ENCODE measurements at regions not wholly inside any gene's neighbourhood (a gene's known extent, or its start where the extent isn't known, plus 50 kb on each side); places are given as distances from the start of the nearest gene placed in this dataset.

DNA sequence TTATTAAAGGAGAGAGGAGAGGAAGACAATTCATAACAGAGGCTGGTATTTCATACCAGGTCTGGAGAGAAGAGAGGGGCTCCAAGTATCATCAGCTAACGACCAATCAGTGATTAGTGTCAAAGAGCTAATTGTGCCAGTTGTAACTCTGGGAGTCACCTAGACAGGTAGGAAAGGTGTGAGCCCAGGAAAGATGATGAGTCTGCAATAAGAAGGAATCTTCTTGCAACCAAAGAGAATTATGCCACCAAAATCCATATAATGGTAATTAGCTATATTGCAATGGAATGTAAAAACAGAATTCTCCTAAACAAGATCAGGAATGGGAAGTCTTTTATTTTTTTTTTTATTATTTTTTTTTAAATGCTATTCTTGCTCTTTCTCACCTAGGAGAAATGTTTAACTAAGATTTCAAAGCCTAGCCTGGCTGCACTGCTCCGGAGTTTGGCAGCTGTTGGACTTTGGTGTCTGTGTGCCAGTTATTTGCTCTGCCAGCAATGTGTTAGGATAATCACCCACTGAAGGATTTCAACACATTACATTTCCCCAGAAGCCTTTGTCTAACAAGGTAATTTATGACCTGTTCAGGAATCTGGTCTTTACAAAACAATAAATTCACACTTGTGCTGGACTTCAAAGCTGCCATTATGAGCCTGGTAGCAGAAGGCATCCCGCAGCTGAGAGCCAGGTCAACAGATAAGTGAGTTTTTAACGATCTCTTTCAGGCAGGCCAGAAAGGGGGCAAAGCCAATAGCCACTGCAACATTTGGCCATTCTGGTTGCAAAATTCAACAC, 89.4 kb downstream of the FOXB1 start:
- Mint-ChIP-seq H3K27me3 (ENCODE audit: unreplicated experiment) (peaks cover 40% of the 10 kb centered on the region), H3K4me1 (ENCODE audit: unreplicated experiment) (no peaks in the 10 kb centered on the region), H3K27ac (ENCODE audit: unreplicated experiment) (no peak overlapping the region), H3K4me3 (ENCODE audit: unreplicated experiment) (no peak overlapping the region), H3K36me3 (ENCODE audit: unreplicated experiment) (no peaks in the 10 kb centered on the region), H3K9me3 (ENCODE audit: unreplicated experiment) (peaks cover 5% of the 10 kb centered on the region)
- TF ChIP-seq CTCF (IDR thresholded peaks at IDR 0.05), result no peak
- DNase-seq (ENCODE audit: extremely low spot score, unreplicated experiment), result no peak

DNA sequence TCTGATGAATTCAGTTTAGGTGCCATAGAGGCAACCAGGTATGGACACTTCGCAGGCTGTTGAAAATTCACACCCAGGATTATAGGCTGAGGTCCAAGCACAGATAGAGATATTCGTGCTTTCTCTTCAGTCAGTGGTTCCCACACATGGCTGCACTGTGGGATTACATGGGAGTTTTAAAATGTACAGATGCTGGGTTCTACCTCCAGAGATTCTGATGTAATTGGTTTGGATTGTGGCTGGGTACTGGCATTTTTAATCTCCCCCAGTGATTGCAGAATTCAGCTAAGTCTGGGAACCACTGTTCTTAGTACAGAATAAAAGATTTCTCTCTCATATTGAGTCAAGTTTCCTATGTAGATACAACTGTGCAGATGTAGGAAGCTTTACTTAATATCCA, 91.6 kb downstream of the FOXB1 start:
- peaks cover 24% of the 10 kb centered on the region for H3K27me3 Mint-ChIP-seq (ENCODE audit: unreplicated experiment)
- H3K36me3 Mint-ChIP-seq (ENCODE audit: unreplicated experiment), result no peaks in the 10 kb centered on the region
- no peak overlapping the region for H3K27ac Mint-ChIP-seq (ENCODE audit: unreplicated experiment)
- no peaks in the 10 kb centered on the region for H3K4me1 Mint-ChIP-seq (ENCODE audit: unreplicated experiment)
- TF ChIP-seq CTCF (IDR thresholded peaks at IDR 0.05), result no peak
- no peak for DNase-seq (ENCODE audit: extremely low spot score, unreplicated experiment)
- H3K9me3 Mint-ChIP-seq (ENCODE audit: unreplicated experiment), result peaks cover 5% of the 10 kb centered on the region
- no peak overlapping the region for H3K4me3 Mint-ChIP-seq (ENCODE audit: unreplicated experiment)

DNA sequence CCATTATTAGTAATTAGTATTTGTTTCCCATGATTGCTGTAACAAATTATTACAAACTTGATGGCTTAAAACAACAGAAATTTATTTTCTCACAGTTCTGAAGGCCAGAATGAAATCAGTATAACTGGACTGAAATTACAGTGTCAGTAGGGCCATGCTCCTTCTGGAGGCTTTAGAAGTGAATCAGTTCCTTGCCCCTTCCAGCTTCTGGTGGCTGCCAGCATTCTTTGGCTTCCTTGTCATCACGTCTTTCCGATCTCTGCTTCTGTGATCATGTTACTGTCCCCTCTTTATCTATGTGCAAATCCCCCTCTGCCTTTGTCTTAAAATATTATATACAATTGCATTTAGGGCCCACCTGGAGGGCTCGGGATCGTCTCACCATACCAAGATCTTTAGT, 92.0 kb downstream of the FOXB1 start:
- Mint-ChIP-seq H3K9me3 (ENCODE audit: unreplicated experiment) (peaks cover 5% of the 10 kb centered on the region), H3K36me3 (ENCODE audit: unreplicated experiment) (no peaks in the 10 kb centered on the region), H3K4me3 (ENCODE audit: unreplicated experiment) (no peak overlapping the region), H3K27ac (ENCODE audit: unreplicated experiment) (no peak overlapping the region), H3K4me1 (ENCODE audit: unreplicated experiment) (no peaks in the 10 kb centered on the region), H3K27me3 (ENCODE audit: unreplicated experiment) (peaks cover 21% of the 10 kb centered on the region)
- DNase-seq (ENCODE audit: extremely low spot score, unreplicated experiment), result no peak
- TF ChIP-seq CTCF (IDR thresholded peaks at IDR 0.05), result no peak

GRCh38 chr15:60101416-60101815, 97.3 kb downstream of the FOXB1 start:
- no peak overlapping the region for H3K4me3 Mint-ChIP-seq (ENCODE audit: unreplicated experiment)
- H3K4me1 Mint-ChIP-seq (ENCODE audit: unreplicated experiment), result no peaks in the 10 kb centered on the region
- peaks cover 11% of the 10 kb centered on the region for H3K27me3 Mint-ChIP-seq (ENCODE audit: unreplicated experiment)
- DNase-seq (ENCODE audit: extremely low spot score, unreplicated experiment), result no peak
- peaks cover 2% of the 10 kb centered on the region for H3K9me3 Mint-ChIP-seq (ENCODE audit: unreplicated experiment)
- H3K36me3 Mint-ChIP-seq (ENCODE audit: unreplicated experiment), result no peaks in the 10 kb centered on the region
- no peak overlapping the region for H3K27ac Mint-ChIP-seq (ENCODE audit: unreplicated experiment)
- no peak for TF ChIP-seq CTCF (IDR thresholded peaks at IDR 0.05)

DNA sequence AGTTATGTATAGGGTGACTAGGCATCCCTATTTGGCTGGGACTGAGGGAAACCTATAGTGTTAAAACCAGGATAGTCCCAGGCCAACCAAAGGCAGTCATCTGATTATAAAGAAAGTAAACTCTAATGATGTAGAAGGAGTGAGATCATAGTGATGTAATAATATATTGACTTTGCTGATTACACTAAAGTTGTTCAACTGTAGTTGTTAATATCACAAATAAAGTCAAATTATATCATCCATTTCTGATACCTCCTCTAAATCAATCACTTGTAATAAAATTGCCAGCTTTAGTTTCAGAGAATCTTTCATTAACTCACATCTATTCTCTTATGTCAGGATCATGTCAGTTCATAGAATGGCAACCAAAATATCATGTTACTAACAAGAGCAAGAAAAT, 98.6 kb downstream of the FOXB1 start:
- no peak for TF ChIP-seq CTCF (IDR thresholded peaks at IDR 0.05)
- Mint-ChIP-seq H3K36me3 (ENCODE audit: unreplicated experiment) (no peaks in the 10 kb centered on the region), H3K4me1 (ENCODE audit: unreplicated experiment) (no peaks in the 10 kb centered on the region), H3K9me3 (ENCODE audit: unreplicated experiment) (no peaks in the 10 kb centered on the region), H3K27ac (ENCODE audit: unreplicated experiment) (no peak overlapping the region), H3K27me3 (ENCODE audit: unreplicated experiment) (peaks cover 17% of the 10 kb centered on the region), H3K4me3 (ENCODE audit: unreplicated experiment) (no peak overlapping the region)
- DNase-seq (ENCODE audit: extremely low spot score, unreplicated experiment), result no peak

All from osteocyte (in vitro differentiated cells).